ENCODE measurements at regions not wholly inside any gene's neighbourhood (a gene's known extent, or its start where the extent isn't known, plus 50 kb on each side); places are given as distances from the start of the nearest gene placed in this dataset.

DNA sequence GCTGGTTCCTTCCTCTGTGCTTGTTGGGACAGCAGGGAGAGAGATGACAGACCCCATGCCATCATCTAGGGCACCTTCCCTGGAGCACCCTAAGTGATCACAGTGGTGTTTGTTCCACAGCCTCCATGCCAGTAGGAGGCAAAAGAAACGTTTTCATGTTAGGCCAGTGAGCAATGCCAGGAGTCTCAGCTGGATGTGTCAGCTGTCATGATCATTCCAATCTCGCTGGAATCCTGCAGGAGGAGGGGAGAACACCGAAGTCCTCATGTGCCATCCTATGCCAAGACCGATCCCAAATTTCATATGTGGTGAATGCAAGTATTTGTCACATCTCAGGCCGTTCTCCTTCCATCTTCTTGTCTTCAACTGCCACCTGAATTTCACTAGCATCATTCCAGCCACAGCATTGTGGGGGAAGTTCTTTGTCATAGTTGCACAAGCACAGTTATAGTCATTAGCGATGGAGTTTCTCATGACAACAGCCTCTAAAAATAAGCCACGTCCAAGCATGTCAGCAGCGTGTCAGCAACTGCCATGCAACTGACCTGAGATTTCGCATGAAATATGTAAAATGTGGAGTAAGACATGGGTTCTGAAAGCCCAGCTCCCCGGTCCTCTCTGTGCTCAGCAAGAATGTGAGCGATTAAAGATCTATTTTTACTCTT is 97.2 kb upstream of the DNAH5 start:
- Histone ChIP-seq H2AFZ (ENCODE audit: low read length) (no peak overlapping the region), H3K56ac (ENCODE audit: insufficient read length, low read depth, low read length) (no peak overlapping the region), H3K4me1 (ENCODE audit: insufficient read depth, low read length) (peaks cover 10% of the 10 kb centered on the region; the same call in 1 of the 2 replicates), H4K91ac (ENCODE audit: insufficient read length, low read depth, low read length) (no peak overlapping the region), H2BK12ac (ENCODE audit: insufficient read length, low read depth, low read length) (no peak overlapping the region), H3K27ac (ENCODE audit: insufficient read length, low read depth, low read length) (no peak overlapping the region), H3K14ac (ENCODE audit: insufficient read depth, low read length) (no peak overlapping the region), H4K8ac (replicated peaks; ENCODE audit: insufficient read length, low read depth, low read length) (no peak overlapping the region), H3K4me2 (ENCODE audit: insufficient read depth, insufficient read length, low read length) (no peak overlapping the region), H2AK5ac (ENCODE audit: insufficient read length, low read length) (no peak overlapping the region), H3K79me1 (ENCODE audit: insufficient read depth, low read depth, low read length, poor library complexity, severe bottlenecking) (no peaks in the 10 kb centered on the region), H3K18ac (ENCODE audit: insufficient read length, low read depth, low read length) (no peak overlapping the region), H3T11ph (ENCODE audit: low read length) (no peak overlapping the region), H3K9me3 (ENCODE audit: control insufficient read depth, low read depth, low read length) (no peaks in the 10 kb centered on the region), H3K9ac (ENCODE audit: extremely low read depth, insufficient read length, low read length) (no peak overlapping the region), H2BK20ac (ENCODE audit: low read depth, low read length, poor library complexity, severe bottlenecking) (no peak overlapping the region), H2BK120ac (ENCODE audit: low read depth, low read length, poor library complexity, severe bottlenecking) (no peak overlapping the region), H2BK5ac (ENCODE audit: insufficient read length, low read length) (no peak overlapping the region), H3K27me3 (ENCODE audit: insufficient read depth, low read length) (no peaks in the 10 kb centered on the region), H4K20me1 (ENCODE audit: control insufficient read depth, insufficient read depth, insufficient read length) (no peaks in the 10 kb centered on the region), H3K79me2 (ENCODE audit: insufficient read depth, low read length) (no peaks in the 10 kb centered on the region; the same call in 1 of the 2 replicates), H3K23ac (ENCODE audit: insufficient read length, low read depth, low read length) (no peak overlapping the region), H3K4ac (ENCODE audit: low read depth, low read length) (no peak overlapping the region), H2BK15ac (ENCODE audit: low read depth, low read length) (no peak overlapping the region), H4K5ac (ENCODE audit: insufficient read length, low read depth, low read length) (no peak overlapping the region), H3K23me2 (ENCODE audit: insufficient read length, low read depth, low read length, poor library complexity, severe bottlenecking) (peaks cover under 1% of the 10 kb centered on the region)
- Mint-ChIP-seq H3K4me3 (no peak overlapping the region), H3K4me1 (peaks cover 28 to 30% of the 10 kb centered on the region in 2 experiments), H3K27me3 (ENCODE audit: low read depth) (peaks cover 5% of the 10 kb centered on the region), H3K36me3 (ENCODE audit: insufficient read depth in 1 of 3, low read depth in 3 of 3) (peaks cover 0 to 2% (median 0%) of the 10 kb centered on the region in 3 experiments; a peak in 1 of 7 replicates), H3K27ac (no peak overlapping the region), H3K9me3 (peaks cover 0 to 3% of the 10 kb centered on the region in 2 experiments; a peak in 2 of 5 replicates)
- TF ChIP-seq, protein P1, sequence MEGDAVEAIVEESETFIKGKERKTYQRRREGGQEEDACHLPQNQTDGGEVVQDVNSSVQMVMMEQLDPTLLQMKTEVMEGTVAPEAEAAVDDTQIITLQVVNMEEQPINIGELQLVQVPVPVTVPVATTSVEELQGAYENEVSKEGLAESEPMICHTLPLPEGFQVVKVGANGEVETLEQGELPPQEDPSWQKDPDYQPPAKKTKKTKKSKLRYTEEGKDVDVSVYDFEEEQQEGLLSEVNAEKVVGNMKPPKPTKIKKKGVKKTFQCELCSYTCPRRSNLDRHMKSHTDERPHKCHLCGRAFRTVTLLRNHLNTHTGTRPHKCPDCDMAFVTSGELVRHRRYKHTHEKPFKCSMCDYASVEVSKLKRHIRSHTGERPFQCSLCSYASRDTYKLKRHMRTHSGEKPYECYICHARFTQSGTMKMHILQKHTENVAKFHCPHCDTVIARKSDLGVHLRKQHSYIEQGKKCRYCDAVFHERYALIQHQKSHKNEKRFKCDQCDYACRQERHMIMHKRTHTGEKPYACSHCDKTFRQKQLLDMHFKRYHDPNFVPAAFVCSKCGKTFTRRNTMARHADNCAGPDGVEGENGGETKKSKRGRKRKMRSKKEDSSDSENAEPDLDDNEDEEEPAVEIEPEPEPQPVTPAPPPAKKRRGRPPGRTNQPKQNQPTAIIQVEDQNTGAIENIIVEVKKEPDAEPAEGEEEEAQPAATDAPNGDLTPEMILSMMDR (conservative IDR thresholded peaks at IDR 0.05), result no peak
- no peak for DNase-seq
- no CpG with 5 or more reads among the region's 11 CpGs for WGBS (ENCODE audit: extremely low coverage, insufficient read length, low lambda C conversion rate)

All from H9 (cell line).